Esophagus squamous epithelium (tissue), 5 donors: ENCODE measurements at regions not wholly inside any gene's neighbourhood (a gene's known extent, or its start where the extent isn't known, plus 50 kb on each side); places are given as distances from the start of the nearest gene placed in this dataset.
"Not testable (repeated sequence)": the region's sequence is repeated elsewhere in the genome, so short reads cannot be mapped to it uniquely, and the experiment has no call there.

Source experiments
- DNase-seq: peaks from one replicate; lab custom pipeline; 2025; lab: John Stamatoyannopoulos, UW
- H3K27ac ChIP-seq, 4 donors: fragments of 200-600 bp; sonication (generic); one replicate each; pipeline ENCODE4 v1.5.1; 2016 to 2019; ENCODE audit warnings: mild to moderate bottlenecking in 1 of 4
- H3K27me3 ChIP-seq, 4 donors: fragments of 200-600 bp; sonication (generic); 1 replicate in 3 of 4; 2 replicates in 1 of 4; pipeline versions ENCODE4 v1.5.1 to v1.6.0; 2017 to 2021; ENCODE audit warnings: antibody characterized with exemption in 1 of 4
- H3K36me3 ChIP-seq, 3 donors: fragments of 200-600 bp; sonication (generic); one replicate each; pipeline ENCODE4 v1.5.1; 2016 to 2019
- H3K4me1 ChIP-seq, 3 donors: fragments of 200-600 bp; sonication (generic); one replicate each; pipeline ENCODE4 v1.5.1; 2017 to 2019
- H3K4me3 ChIP-seq, 4 donors: fragments of 200-600 bp; sonication (generic); 1 replicate in 3 of 4; 2 replicates in 1 of 4; pipeline ENCODE4 v1.5.1; 2016 to 2019; ENCODE audit warnings: mild to moderate bottlenecking in 2 of 4, moderate library complexity in 1 of 4
- H3K9me3 ChIP-seq, 3 donors: fragments of 200-600 bp; sonication (generic); one replicate each; pipeline ENCODE4 v1.5.1; 2016 to 2019
- POLR2A ChIP-seq, 4 donors: fragments of 450-650 bp; IDR thresholded peaks; one replicate each; pipeline ENCODE4 v1.6.1; 2017; ENCODE audit warnings: antibody characterized with exemption in 4 of 4, mild to moderate bottlenecking in 4 of 4, moderate library complexity in 3 of 4
- WGBS, 2 donors: methylation state at CpG; one replicate each; pipeline ENCODE4 v1.1.5; 2018; 5-methylcytosine and 5-hydroxymethylcytosine counted together
- intact Hi-C: fragments of 100-400 bp; cut with DNase I; formaldehyde crosslinking; loops from one replicate; pipeline ENCODE4 v1.15.0; 2022
- TF ChIP-seq, protein P1 (sequence below), 6 experiments: fragments of 450-650 bp in 4 of 6; fragments of 200-600 bp in 2 of 6; sonication (generic) in 2 of 6; IDR thresholded peaks; one replicate each; pipeline ENCODE4 v1.5.1; 2016 to 2019; ENCODE audit warnings: antibody characterized with exemption in 6 of 6, mild to moderate bottlenecking in 4 of 6, moderate library complexity in 4 of 6
- donor health status: DM: yes; HTN: yes; CAD: no.

DNA sequence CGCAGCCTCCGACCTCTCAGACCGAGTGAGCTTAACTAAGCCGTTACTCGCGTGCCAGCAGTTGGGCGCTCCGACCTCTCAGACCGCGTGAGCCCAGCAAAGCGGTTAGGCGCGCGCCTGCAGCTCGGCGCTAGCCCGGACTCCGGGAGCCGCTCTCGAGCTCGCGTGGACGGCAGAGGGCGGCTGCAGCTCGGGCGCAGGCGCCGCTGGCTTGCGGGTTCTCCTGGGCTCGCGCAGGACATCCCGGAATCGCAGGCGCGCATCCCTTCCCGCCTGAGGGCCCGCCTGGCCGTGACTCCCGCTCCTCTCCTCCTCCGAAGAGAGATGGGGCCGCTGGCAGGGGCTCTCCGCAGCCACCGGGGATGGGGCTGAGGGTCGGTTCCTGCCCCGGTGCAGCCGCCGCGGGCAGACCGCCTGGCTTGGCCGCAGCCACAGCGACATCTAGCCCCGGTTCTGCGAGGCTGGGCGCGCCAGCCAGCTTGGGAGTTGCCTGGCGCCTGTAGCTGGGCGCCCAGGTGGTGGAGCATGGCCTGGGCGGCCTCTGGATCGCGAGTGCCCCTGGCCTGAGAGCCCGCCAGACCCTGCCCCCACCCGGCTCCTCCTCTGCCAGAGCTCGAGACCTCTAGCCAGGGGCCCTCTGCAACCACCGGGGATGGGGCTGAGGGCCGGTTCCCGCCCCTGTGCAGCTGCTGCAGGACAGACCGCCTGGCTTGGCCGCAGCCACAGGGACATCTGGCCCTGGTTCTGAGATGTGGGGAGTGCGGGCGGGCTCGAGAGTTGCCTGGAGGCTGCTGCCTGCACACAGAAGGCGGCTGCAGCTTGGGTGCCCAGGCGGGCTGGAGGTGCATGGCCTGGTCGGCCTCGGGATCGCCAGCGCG is 85.7 kb upstream of the CCDC180 start:
- DNase-seq, H3K36me3 ChIP-seq, H3K27ac ChIP-seq, intact Hi-C loops, H3K9me3 ChIP-seq: not testable (repeated sequence)
- Histone ChIP-seq H3K27me3 (peaks cover 6 to 74% (median 20%) of the 10 kb centered on the region in 4 donors), H3K4me1 (peaks cover 10 to 19% (median 18%) of the 10 kb centered on the region in 3 donors), H3K4me3 (peak overlapping the region; percentile 8 to 57 (median 28))
- TF ChIP-seq, protein P1, sequence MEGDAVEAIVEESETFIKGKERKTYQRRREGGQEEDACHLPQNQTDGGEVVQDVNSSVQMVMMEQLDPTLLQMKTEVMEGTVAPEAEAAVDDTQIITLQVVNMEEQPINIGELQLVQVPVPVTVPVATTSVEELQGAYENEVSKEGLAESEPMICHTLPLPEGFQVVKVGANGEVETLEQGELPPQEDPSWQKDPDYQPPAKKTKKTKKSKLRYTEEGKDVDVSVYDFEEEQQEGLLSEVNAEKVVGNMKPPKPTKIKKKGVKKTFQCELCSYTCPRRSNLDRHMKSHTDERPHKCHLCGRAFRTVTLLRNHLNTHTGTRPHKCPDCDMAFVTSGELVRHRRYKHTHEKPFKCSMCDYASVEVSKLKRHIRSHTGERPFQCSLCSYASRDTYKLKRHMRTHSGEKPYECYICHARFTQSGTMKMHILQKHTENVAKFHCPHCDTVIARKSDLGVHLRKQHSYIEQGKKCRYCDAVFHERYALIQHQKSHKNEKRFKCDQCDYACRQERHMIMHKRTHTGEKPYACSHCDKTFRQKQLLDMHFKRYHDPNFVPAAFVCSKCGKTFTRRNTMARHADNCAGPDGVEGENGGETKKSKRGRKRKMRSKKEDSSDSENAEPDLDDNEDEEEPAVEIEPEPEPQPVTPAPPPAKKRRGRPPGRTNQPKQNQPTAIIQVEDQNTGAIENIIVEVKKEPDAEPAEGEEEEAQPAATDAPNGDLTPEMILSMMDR (IDR thresholded peaks at IDR 0.05), result peak in 1 of 6 experiments; percentile 14
- 1 to 5% methylated on average over 4 to 18 of the region's 78 CpGs for WGBS, 2 donors

DNA sequence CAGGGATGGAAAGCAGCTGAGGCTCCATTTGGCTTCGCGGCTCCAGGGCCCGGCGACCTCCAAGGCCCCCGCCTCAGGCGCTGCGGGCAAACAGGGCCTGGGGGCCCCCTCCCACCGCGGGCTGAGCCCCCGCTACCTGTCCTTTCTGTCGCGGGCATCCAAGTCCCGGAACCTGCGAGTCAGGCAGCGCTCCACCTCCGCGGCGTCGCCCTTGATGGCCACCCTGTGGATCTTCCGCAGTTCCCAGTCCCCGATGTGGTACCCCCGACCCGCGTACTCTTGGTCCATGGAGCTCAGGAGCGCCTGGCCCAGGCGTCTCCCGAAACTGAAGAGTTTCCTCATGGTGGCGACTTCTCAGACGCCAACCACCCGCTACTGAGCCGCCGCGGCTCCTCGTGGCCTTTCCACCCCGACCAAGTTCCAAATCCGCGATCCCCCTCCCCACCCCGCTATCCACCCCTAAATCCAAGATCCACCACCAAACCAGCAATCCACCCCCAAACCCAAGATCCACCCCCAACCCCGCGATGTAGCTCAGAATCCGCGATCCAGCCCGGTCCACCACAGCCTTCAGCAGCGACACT is 86.5 kb upstream of the CCDC180 start:
- Histone ChIP-seq H3K27ac (no peak overlapping the region), H3K36me3 (no peaks in the 10 kb centered on the region), H3K27me3 (peaks cover 6 to 76% (median 20%) of the 10 kb centered on the region in 4 donors), H3K4me3 (peak overlapping the region; percentile 8 to 57 (median 28)), H3K4me1 (peaks cover 10 to 19% (median 18%) of the 10 kb centered on the region in 3 donors), H3K9me3 (no peaks in the 10 kb centered on the region)
- WGBS, 2 donors, result 10 to 11% methylated on average over 2 to 27 of the region's 44 CpGs
- intact Hi-C loops, result no loop called here
- no peak for TF ChIP-seq POLR2A (IDR thresholded peaks at IDR 0.05)
- TF ChIP-seq, protein P1 (IDR thresholded peaks at IDR 0.05), result no peak
- no peak for DNase-seq

GRCh38 chr9:97220396-97220795 is 87.1 kb upstream of the CCDC180 start:
- H3K36me3 ChIP-seq, DNase-seq, H3K4me3 ChIP-seq, H3K27ac ChIP-seq, intact Hi-C loops, H3K9me3 ChIP-seq: not testable (repeated sequence)
- peaks cover 10 to 19% (median 18%) of the 10 kb centered on the region in 3 donors for H3K4me1 ChIP-seq
- peaks cover 6 to 74% (median 20%) of the 10 kb centered on the region in 4 donors for H3K27me3 ChIP-seq
- 34 to 42% methylated on average over 3 of the region's 3 CpGs for WGBS, 2 donors

DNA sequence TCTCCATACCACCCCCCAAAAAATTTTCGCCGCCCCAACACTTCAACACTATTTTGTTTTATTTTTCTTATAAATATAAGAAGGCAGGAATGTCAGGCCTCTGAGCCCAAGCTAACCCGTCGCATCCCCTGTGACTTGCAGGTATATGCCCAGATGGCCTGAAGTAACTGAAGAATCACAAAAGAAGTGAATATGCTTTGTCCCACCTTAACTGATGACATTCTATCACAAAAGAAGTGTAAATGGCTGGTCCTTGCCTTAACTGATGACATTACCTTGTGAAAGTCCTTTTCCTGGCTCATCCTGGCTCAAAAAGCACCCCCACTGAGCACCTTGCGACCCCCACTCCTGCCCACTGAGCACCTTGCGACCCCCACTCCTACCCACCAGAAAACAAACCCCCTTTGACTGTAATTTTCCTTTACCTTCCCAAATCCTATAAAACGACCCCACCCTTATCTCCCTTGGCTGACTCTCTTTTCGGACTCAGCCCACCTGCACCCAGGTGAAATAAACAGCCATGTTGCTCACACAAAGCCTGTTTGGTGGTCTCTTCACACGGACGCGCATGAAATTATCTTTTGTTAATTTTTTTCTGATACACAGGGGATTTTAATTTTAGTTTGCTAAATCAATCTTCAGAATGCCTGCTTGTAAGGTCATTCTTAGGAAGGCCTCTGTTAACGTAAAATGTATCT is 87.9 kb upstream of the CCDC180 start:
- H3K9me3 ChIP-seq, H3K36me3 ChIP-seq, H3K4me3 ChIP-seq, intact Hi-C loops, DNase-seq, H3K27ac ChIP-seq: not testable (repeated sequence)
- 62 to 71% methylated on average over 11 of the region's 12 CpGs for WGBS, 2 donors
- Histone ChIP-seq H3K27me3 (peaks cover 6 to 75% (median 20%) of the 10 kb centered on the region in 4 donors), H3K4me1 (peaks cover 10 to 19% (median 18%) of the 10 kb centered on the region in 3 donors)

GRCh38 chr9:97215127-97215526 is 92.3 kb upstream of the CCDC180 start:
- H3K27ac ChIP-seq, DNase-seq, H3K4me3 ChIP-seq, H3K9me3 ChIP-seq, H3K4me1 ChIP-seq, H3K36me3 ChIP-seq, intact Hi-C loops: not testable (repeated sequence)
- peaks cover 0 to 34% (median 0%) of the 10 kb centered on the region in 4 donors for H3K27me3 ChIP-seq
- 85 to 88% methylated on average over 4 to 7 of the region's 10 CpGs for WGBS, 2 donors

DNA sequence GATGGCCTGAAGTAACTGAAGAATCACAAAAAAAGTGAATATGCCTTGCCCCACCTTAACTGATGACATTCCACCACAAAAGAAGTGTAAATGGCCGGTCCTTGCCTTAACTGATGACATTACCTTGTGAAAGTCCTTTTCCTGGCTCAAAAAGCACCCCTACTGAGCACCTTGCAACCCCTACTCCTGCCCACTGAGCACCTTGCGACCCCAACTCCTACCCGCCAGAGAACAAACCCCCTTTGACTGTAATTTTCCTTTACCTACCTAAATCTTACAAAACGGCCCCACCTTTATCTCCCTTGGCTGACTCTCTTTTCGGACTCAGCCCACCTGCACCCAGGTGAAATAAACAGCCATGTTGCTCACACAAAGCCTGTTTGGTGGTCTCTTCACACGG is 92.9 kb upstream of the CCDC180 start:
- H3K4me3 ChIP-seq, H3K27ac ChIP-seq, DNase-seq, intact Hi-C loops, H3K9me3 ChIP-seq, H3K36me3 ChIP-seq, H3K4me1 ChIP-seq: not testable (repeated sequence)
- 75 to 83% methylated on average over 6 of the region's 6 CpGs for WGBS, 2 donors
- H3K27me3 ChIP-seq, result peaks cover 0 to 29% (median 0%) of the 10 kb centered on the region in 4 donors

- H3K4me1 ChIP-seq, H3K9me3 ChIP-seq, intact Hi-C loops, H3K4me3 ChIP-seq, H3K36me3 ChIP-seq, DNase-seq, H3K27ac ChIP-seq: not testable (repeated sequence)
- 92 to 100% methylated on average over 2 to 15 of the region's 20 CpGs for WGBS, 2 donors
- H3K27me3 ChIP-seq, result peaks cover 0 to 10% (median 0%) of the 10 kb centered on the region in 4 donors
These were observed 107.8 kb upstream of the CCDC180 start for GRCh38 chr9:97199683-97200082.

GRCh38 chr9:97193767-97194166 is 113.7 kb upstream of the CCDC180 start:
- H3K4me1 ChIP-seq, H3K36me3 ChIP-seq, H3K9me3 ChIP-seq, H3K4me3 ChIP-seq, DNase-seq, H3K27me3 ChIP-seq, H3K27ac ChIP-seq, intact Hi-C loops: not testable (repeated sequence)
- 83 to 84% methylated on average over 4 of the region's 4 CpGs for WGBS, 2 donors
